HepG2 (cell line): ENCODE measurements at regions not wholly inside any gene's neighbourhood (a gene's known extent, or its start where the extent isn't known, plus 50 kb on each side); places are given as distances from the start of the nearest gene placed in this dataset.

Source experiments
- ATAC-seq: fragments of 200-7000 bp; cut with Tn5 transposase; 3 replicates; pipeline ENCODE4 v1.9.1; 2020; ENCODE audit warnings: mild to moderate bottlenecking, moderate library complexity
- BruUV-seq: library from RNA; stranded (reverse); fragments of 400-500 nt; replicated peaks from 2 replicates; lab custom pipeline; 2021; lab: Mats Ljungman, UMichigan
- CTCF ChIA-PET: fragments of 300-600 bp; formaldehyde crosslinking; extraction: SDS; loops from one replicate; lab custom pipeline; 2021; ENCODE audit warnings: low total read pairs, inconsistent platforms, low intra/inter-chr PET ratio; lab: Yijun Ruan, JAX
- POLR2A ChIA-PET: fragments of 350-600 bp; sonication (Branson Sonifier 250); formaldehyde crosslinking; loops from one replicate; lab custom pipeline; 2020; ENCODE audit warnings: antibody characterized with exemption, inconsistent platforms; lab: Yijun Ruan, JAX
- DNase-seq: peaks from one replicate; pipeline ENCODE4 v3.0.0-alpha.2; 2015; ENCODE audit warnings: low spot score
- FAIRE-seq: peaks from 3 replicates; lab custom pipeline; 2011; peaks lifted over from hg19 to GRCh38; lab: Jason Lieb, UNC
- H2AFZ ChIP-seq: one replicate; pipeline ENCODE4 v1.6.1; 2011; ENCODE audit warnings: low read length, inconsistent platforms
- H3K27ac ChIP-seq: fragments of 300-600 bp; 3 replicates; pipeline ENCODE4 v1.8.0; 2011; ENCODE audit warnings: mixed run types, mild to moderate bottlenecking, mixed read lengths, low read length, inconsistent platforms; ENCODE audit not compliant: insufficient read depth; ENCODE audit errors: extremely low read length
- H3K27me3 ChIP-seq, 2 experiments: fragments of 200-600 bp in 1 of 2; 2 replicates in 1 of 2; 3 replicates in 1 of 2; pipeline versions ENCODE4 v1.6.0 to v1.8.0; 2011; ENCODE audit warnings: low read length in 2 of 2, mild to moderate bottlenecking in 2 of 2, moderate library complexity in 2 of 2, inconsistent platforms in 1 of 2; ENCODE audit not compliant: insufficient read depth in 2 of 2, control insufficient read depth in 1 of 2
- H3K36me3 ChIP-seq, 2 experiments: fragments of 200-600 bp in 1 of 2; replicated peaks in 1 of 2; 2 replicates in 1 of 2; 3 replicates in 1 of 2; pipeline versions ENCODE4 v1.5.1 to v1.8.0; 2011; ENCODE audit warnings: low read length in 2 of 2, inconsistent platforms in 1 of 2; ENCODE audit not compliant: insufficient read depth in 2 of 2, control insufficient read depth in 1 of 2
- H3K4me1 ChIP-seq: 2 replicates; pipeline ENCODE4 v1.5.1; 2012; ENCODE audit warnings: low read length, inconsistent platforms; ENCODE audit not compliant: insufficient read depth
- H3K4me2 ChIP-seq: 2 replicates; pipeline ENCODE4 v1.6.0; 2011; ENCODE audit warnings: low read depth, low read length, inconsistent platforms
- H3K4me3 ChIP-seq, 3 experiments: fragments of 200-600 bp in 1 of 3; sonication (generic), shearing (Covaris generic) in 1 of 3; replicated peaks in 1 of 3; 2 replicates each; pipeline ENCODE4 v1.5.1; 2011 to 2016; ENCODE audit warnings: low read length in 3 of 3, inconsistent platforms in 2 of 3, low read depth in 2 of 3, mild to moderate bottlenecking in 2 of 3, control low read depth in 1 of 3, mixed read lengths in 1 of 3; ENCODE audit not compliant: insufficient read depth in 1 of 3
- H3K79me2 ChIP-seq: one replicate; pipeline ENCODE4 v1.6.1; 2011; ENCODE audit warnings: low read length, inconsistent platforms; ENCODE audit not compliant: insufficient read depth
- H3K9ac ChIP-seq: 2 replicates; pipeline ENCODE4 v1.6.0; 2011; ENCODE audit warnings: mild to moderate bottlenecking, low read depth, low read length, inconsistent platforms; ENCODE audit not compliant: insufficient read depth
- H3K9me3 ChIP-seq: 2 replicates; pipeline ENCODE4 v1.5.1; 2012; ENCODE audit warnings: mild to moderate bottlenecking, low read length
- H4K20me1 ChIP-seq: 2 replicates; pipeline ENCODE4 v1.6.0; 2011; ENCODE audit warnings: inconsistent platforms, mild to moderate bottlenecking, low read length, moderate library complexity; ENCODE audit not compliant: insufficient read depth
- CCAR2 ChIP-seq: fragments of 200-400 bp; formaldehyde crosslinking; optimal IDR thresholded peaks from 2 replicates; pipeline ENCODE3; 2018; ENCODE audit warnings: low read depth, mild to moderate bottlenecking, low read length, moderate library complexity
- DNMT1 ChIP-seq: sonication (generic); formaldehyde crosslinking; IDR thresholded peaks from 2 replicates; pipeline ENCODE4 v1.5.1; 2020; ENCODE audit warnings: mild to moderate bottlenecking, missing genetic modification reagents
- KAT2B ChIP-seq: fragments of 150-350 bp; IDR thresholded peaks from 2 replicates; pipeline ENCODE4 v1.6.1; 2014; ENCODE audit warnings: low read depth, low read length, borderline replicate concordance
- KDM2A ChIP-seq: sonication (generic); formaldehyde crosslinking; IDR thresholded peaks from 2 replicates; pipeline ENCODE4 v1.4.0; 2020; ENCODE audit warnings: low read depth, missing genetic modification reagents, borderline replicate concordance
- PHF8 ChIP-seq: sonication (generic); formaldehyde crosslinking; IDR thresholded peaks from 2 replicates; pipeline ENCODE4 v1.5.0; 2020; ENCODE audit warnings: missing genetic modification reagents
- RNF2 ChIP-seq: fragments of 450-650 bp; conservative IDR thresholded peaks from 2 replicates; pipeline ENCODE4 v1.6.1; 2016; ENCODE audit warnings: low read depth
- SMC3 ChIP-seq: IDR thresholded peaks from 2 replicates; pipeline ENCODE4 v1.6.1; 2011; ENCODE audit warnings: low read length, improper control_type of control experiment
- SOX13 ChIP-seq, 3 experiments: fragments of 450-650 bp in 1 of 3; sonication (generic) in 1 of 3; formaldehyde crosslinking in 1 of 3; IDR thresholded peaks in 2 of 3; conservative IDR thresholded peaks in 1 of 3; 2 replicates each; pipeline versions ENCODE4 v1.5.0 to v1.6.1; 2016 to 2020; ENCODE audit warnings: antibody characterized with exemption in 1 of 3, mild to moderate bottlenecking in 1 of 3, missing compliant biosample characterization in 1 of 3, missing genetic modification reagents in 1 of 3, moderate library complexity in 1 of 3
- ZBTB38 ChIP-seq: sonication (generic); formaldehyde crosslinking; IDR thresholded peaks from 2 replicates; pipeline ENCODE4 v1.5.1; 2020; ENCODE audit warnings: mild to moderate bottlenecking, missing genetic modification reagents
- ZBTB39 ChIP-seq: sonication (generic); formaldehyde crosslinking; IDR thresholded peaks from 2 replicates; pipeline ENCODE4 v1.5.0; 2020; ENCODE audit warnings: missing genetic modification reagents
- ZNF101 ChIP-seq: sonication (generic); formaldehyde crosslinking; IDR thresholded peaks from 2 replicates; pipeline ENCODE4 v1.4.0; 2020; ENCODE audit warnings: mild to moderate bottlenecking, low read depth, missing genetic modification reagents, borderline replicate concordance
- ZNF138 ChIP-seq: sonication (generic); formaldehyde crosslinking; IDR thresholded peaks from 2 replicates; pipeline ENCODE4 v1.5.0; 2020; ENCODE audit warnings: mild to moderate bottlenecking, low read depth, missing genetic modification reagents
- ZNF280D ChIP-seq: sonication (generic); formaldehyde crosslinking; IDR thresholded peaks from 2 replicates; pipeline ENCODE4 v1.5.1; 2020; ENCODE audit warnings: mild to moderate bottlenecking, missing genetic modification reagents
- ZNF724P ChIP-seq: sonication (generic); formaldehyde crosslinking; IDR thresholded peaks from 2 replicates; pipeline ENCODE4 v1.8.0; 2022; ENCODE audit warnings: missing genetic modification reagents, borderline replicate concordance
- ZNF782 ChIP-seq: sonication (generic); formaldehyde crosslinking; IDR thresholded peaks from 2 replicates; pipeline ENCODE4 v1.4.0; 2020; ENCODE audit warnings: missing genetic modification reagents, mild to moderate bottlenecking, borderline replicate concordance
- WGBS: methylation state at CpG from one replicate; pipeline ENCODE4 v1.1.6; 2017; ENCODE audit warnings: low lambda C conversion rate; 5-methylcytosine and 5-hydroxymethylcytosine counted together
- in situ Hi-C: cut with HindIII; loops from 2 replicates; pipeline ENCODE4 v1.10.0; 2017; ENCODE audit warnings: low pct_unique_long_range_greater_than_20kb; ENCODE audit not compliant: extremely low pct_ligation_motif_present
- intact Hi-C: fragments of 100-400 bp; cut with micrococcal nuclease; formaldehyde crosslinking; loops from one replicate; pipeline ENCODE4 v1.10.0; 2022; ENCODE audit not compliant: unreplicated experiment
- TF ChIP-seq, protein P1 (sequence below): sonication (generic); formaldehyde crosslinking; IDR thresholded peaks from 2 replicates; pipeline ENCODE4 v1.4.0; 2020; ENCODE audit warnings: missing genetic modification reagents

DNA sequence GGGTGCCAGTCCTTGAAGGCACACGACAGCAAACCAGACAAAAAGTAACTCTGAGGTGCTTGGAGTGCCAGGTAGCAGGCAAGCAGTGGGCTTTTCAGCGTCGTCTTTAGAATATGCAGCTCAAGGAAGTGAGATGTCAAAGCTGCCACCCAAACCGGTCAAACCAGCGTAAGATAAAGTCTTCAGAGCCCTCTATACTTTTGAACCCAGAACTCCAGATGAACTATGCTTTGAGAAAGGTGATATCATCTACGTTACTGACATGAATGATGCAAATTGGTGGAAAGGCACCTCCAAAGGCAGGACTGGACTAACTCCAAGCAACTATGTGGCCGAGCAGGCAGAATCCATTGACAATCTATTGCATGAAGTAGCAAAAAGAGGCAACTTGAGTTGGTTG, 95.9 kb downstream of the TBX3 start:
- H3K4me1 ChIP-seq = peaks cover 16% of the 10 kb centered on the region
- H3K9me3 ChIP-seq = peaks cover 15% of the 10 kb centered on the region
- FAIRE-seq (no peak), ATAC-seq (no peak), DNase-seq (no peak)
- no peak overlapping the region for H3K27ac ChIP-seq
- H3K27me3 ChIP-seq = no peaks in the 10 kb centered on the region
- POLR2A ChIA-PET = no interaction called here
- no peak overlapping the region for H3K4me3 ChIP-seq
- 42% methylated on average over 7 of the region's 7 CpGs for WGBS
- H3K4me2 ChIP-seq = no peak overlapping the region
- no peak overlapping the region for H2AFZ ChIP-seq
- no peaks in the 10 kb centered on the region for H3K79me2 ChIP-seq
- H3K36me3 ChIP-seq = no peaks in the 10 kb centered on the region
- CTCF ChIA-PET = no interaction called here
- TF ChIP-seq CCAR2 = no peak
- TF ChIP-seq ZNF280D (CRISPR knock-in tag) = no peak
- TF ChIP-seq, protein P1, sequence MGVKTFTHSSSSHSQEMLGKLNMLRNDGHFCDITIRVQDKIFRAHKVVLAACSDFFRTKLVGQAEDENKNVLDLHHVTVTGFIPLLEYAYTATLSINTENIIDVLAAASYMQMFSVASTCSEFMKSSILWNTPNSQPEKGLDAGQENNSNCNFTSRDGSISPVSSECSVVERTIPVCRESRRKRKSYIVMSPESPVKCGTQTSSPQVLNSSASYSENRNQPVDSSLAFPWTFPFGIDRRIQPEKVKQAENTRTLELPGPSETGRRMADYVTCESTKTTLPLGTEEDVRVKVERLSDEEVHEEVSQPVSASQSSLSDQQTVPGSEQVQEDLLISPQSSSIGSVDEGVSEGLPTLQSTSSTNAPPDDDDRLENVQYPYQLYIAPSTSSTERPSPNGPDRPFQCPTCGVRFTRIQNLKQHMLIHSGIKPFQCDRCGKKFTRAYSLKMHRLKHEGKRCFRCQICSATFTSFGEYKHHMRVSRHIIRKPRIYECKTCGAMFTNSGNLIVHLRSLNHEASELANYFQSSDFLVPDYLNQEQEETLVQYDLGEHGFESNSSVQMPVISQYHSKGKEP (CRISPR knock-in tag) = no peak
- TF ChIP-seq SOX13 (IDR thresholded peaks at IDR 0.05) = no peak
- TF ChIP-seq SOX13 (CRISPR knock-in tag; conservative IDR thresholded peaks at IDR 0.05 in 1 of 2, IDR thresholded peaks at IDR 0.05 in 1 of 2) = no peak
- TF ChIP-seq RNF2 = no peak
- TF ChIP-seq KDM2A (CRISPR knock-in tag) = no peak
- TF ChIP-seq SMC3 = no peak
- no peak for TF ChIP-seq ZNF724P (CRISPR knock-in tag)
- TF ChIP-seq ZBTB38 (CRISPR knock-in tag) = no peak
- no peak for TF ChIP-seq KAT2B
- TF ChIP-seq ZNF782 = no peak
- no peak for TF ChIP-seq ZNF101 (CRISPR knock-in tag)
- no peak for TF ChIP-seq ZNF138
- no peak for TF ChIP-seq PHF8 (CRISPR knock-in tag)
- TF ChIP-seq ZBTB39 (CRISPR knock-in tag) = no peak
- TF ChIP-seq DNMT1 (CRISPR knock-in tag) = no peak
- intact Hi-C loops = no loop called here
- BruUV-seq = no TSS peak
- H4K20me1 ChIP-seq = no peaks in the 10 kb centered on the region
- H3K9ac ChIP-seq = no peak overlapping the region
- in situ Hi-C loops = no loop called here
